ENCODE measurements at regions not wholly inside any gene's neighbourhood (a gene's known extent, or its start where the extent isn't known, plus 50 kb on each side); places are given as distances from the start of the nearest gene placed in this dataset.
"Not testable (repeated sequence)": the region's sequence is repeated elsewhere in the genome, so short reads cannot be mapped to it uniquely, and the experiment has no call there.

DNA sequence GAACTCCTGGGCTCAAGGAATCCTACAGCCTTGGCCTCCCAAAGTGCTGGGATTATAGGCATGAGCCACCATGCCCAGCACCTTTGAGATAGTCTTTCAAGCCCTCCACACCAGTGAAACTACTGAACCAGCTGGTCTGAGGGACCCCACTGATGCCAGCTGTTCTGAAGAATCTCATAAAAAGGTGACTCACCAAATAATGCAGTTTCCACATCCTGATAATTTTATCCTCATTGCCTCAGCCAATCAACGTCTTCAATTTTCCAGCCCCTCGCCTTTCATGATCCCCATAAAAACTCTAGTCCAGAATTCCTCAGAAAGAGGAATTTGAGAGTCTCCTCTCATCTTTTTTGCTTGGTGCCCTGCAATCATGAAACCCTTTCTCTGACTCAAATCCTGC is 1691.6 kb upstream of the LRRTM3 start:
- no peak overlapping the region for H3K27ac Mint-ChIP-seq
- H3K9me3 ChIP-seq (ENCODE audit: control insufficient read depth in 2 of 2, low read length in 2 of 2), result no peaks in the 10 kb centered on the region
- H3K27me3 ChIP-seq (ENCODE audit: control insufficient read depth, insufficient read depth, low read length), result no peaks in the 10 kb centered on the region
- H3K36me3 ChIP-seq (ENCODE audit: control insufficient read depth, insufficient read depth, low read length), result no peaks in the 10 kb centered on the region
- H3K36me3 Mint-ChIP-seq, result no peaks in the 10 kb centered on the region
- ATAC-seq (ENCODE audit: low read depth in 2 of 2) (no peak), DNase-seq (no peak)
- no peaks in the 10 kb centered on the region for H3K4me1 Mint-ChIP-seq
- no peaks in the 10 kb centered on the region for H3K27me3 Mint-ChIP-seq
- no peaks in the 10 kb centered on the region for H3K4me1 ChIP-seq (ENCODE audit: control insufficient read depth, insufficient read depth, low read length, poor library complexity, severe bottlenecking)
- H3K9me3 Mint-ChIP-seq, result peaks cover 0 to 5% (median 2%) of the 10 kb centered on the region in 7 donors
- no peak overlapping the region for H3K4me3 ChIP-seq (ENCODE audit: low read depth, low read length)
- no peak overlapping the region for H3K27ac ChIP-seq (ENCODE audit: insufficient read depth, low read length, poor library complexity, severe bottlenecking)
- H3K4me3 Mint-ChIP-seq, result no peak overlapping the region

DNA sequence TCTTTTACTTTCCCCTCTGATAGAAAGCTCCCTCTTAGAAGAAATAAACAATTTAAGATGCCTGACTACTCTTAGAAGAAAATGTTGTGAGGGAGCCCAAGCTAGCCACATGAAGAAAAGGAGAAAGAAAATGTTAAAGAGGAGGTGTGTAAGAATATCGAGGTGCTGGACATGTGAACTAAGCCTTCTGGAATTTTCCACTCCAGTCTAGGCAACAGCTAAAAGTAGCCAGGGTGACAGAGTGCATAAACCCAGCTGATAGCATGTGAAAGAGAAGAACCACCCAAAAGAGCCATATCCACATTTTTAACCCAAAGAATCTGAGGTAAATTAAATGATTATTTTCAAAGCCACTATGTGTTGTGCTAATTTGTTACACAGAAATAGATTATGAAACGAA is 1690.6 kb upstream of the LRRTM3 start:
- Mint-ChIP-seq H3K27ac (no peak overlapping the region), H3K9me3 (peaks cover 0 to 5% (median 0%) of the 10 kb centered on the region in 7 donors), H3K36me3 (no peaks in the 10 kb centered on the region), H3K27me3 (no peaks in the 10 kb centered on the region), H3K4me1 (no peaks in the 10 kb centered on the region), H3K4me3 (no peak overlapping the region)
- Histone ChIP-seq H3K27ac (ENCODE audit: insufficient read depth, low read length, poor library complexity, severe bottlenecking) (no peak overlapping the region), H3K9me3 (ENCODE audit: control insufficient read depth in 2 of 2, low read length in 2 of 2) (no peaks in the 10 kb centered on the region), H3K27me3 (ENCODE audit: control insufficient read depth, insufficient read depth, low read length) (no peaks in the 10 kb centered on the region), H3K4me3 (ENCODE audit: low read depth, low read length) (no peak overlapping the region), H3K4me1 (ENCODE audit: control insufficient read depth, insufficient read depth, low read length, poor library complexity, severe bottlenecking) (no peaks in the 10 kb centered on the region), H3K36me3 (ENCODE audit: control insufficient read depth, insufficient read depth, low read length) (no peaks in the 10 kb centered on the region)
- DNase-seq (no peak), ATAC-seq (ENCODE audit: low read depth in 2 of 2) (no peak)

DNA sequence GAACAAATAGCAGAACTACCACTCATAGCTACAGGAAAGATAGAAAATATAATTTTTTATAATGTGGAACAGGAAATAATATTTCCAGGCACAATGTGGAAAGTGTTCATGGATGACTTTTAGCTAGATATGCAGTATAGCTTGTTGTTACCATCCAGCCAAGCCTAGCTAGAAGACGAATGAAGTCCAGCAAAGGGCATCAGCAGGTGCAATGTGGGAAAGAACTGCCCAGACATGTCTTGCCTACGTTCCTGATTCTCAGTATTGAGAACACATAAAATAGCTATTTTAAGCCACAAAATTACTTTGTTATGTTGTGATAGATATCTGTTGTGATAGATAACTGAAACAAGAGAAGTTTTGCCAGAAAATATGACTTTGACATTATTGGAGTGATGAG is 1690.0 kb upstream of the LRRTM3 start:
- DNase-seq (no peak), ATAC-seq (ENCODE audit: low read depth in 2 of 2) (no peak)
- Mint-ChIP-seq H3K36me3 (no peaks in the 10 kb centered on the region), H3K4me3 (no peak overlapping the region), H3K27ac (no peak overlapping the region), H3K4me1 (no peaks in the 10 kb centered on the region), H3K9me3 (peaks cover 0 to 5% (median 0%) of the 10 kb centered on the region in 7 donors), H3K27me3 (no peaks in the 10 kb centered on the region)
- H3K4me3 ChIP-seq (ENCODE audit: low read depth, low read length), result no peak overlapping the region
- H3K9me3 ChIP-seq (ENCODE audit: control insufficient read depth in 2 of 2, low read length in 2 of 2), result no peaks in the 10 kb centered on the region
- no peaks in the 10 kb centered on the region for H3K36me3 ChIP-seq (ENCODE audit: control insufficient read depth, insufficient read depth, low read length)
- no peaks in the 10 kb centered on the region for H3K4me1 ChIP-seq (ENCODE audit: control insufficient read depth, insufficient read depth, low read length, poor library complexity, severe bottlenecking)
- H3K27ac ChIP-seq (ENCODE audit: insufficient read depth, low read length, poor library complexity, severe bottlenecking), result no peak overlapping the region
- H3K27me3 ChIP-seq (ENCODE audit: control insufficient read depth, insufficient read depth, low read length), result no peaks in the 10 kb centered on the region

DNA sequence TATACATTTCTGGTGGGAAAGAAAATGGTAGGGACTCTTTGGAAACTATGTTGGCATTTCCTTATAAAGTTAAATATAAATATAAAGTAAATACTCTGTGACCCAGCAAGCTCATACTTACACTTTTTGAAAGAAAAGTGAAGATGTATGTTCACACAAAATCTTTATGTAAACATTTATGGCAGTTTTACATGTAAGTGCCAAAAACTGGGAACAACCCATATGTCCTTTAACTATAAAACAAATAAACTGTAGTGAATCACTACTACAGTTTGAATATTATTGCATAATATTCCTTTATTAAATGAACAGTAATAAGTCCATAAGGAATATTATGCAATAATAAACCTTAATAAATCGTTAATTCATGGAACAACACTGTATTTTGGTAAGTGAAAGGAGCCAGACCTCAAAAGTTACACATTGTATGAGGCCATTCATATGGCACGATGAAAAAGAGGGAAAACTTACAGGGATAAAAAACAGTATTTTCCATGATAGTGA is 1660.3 kb upstream of the LRRTM3 start:
- H3K27me3 Mint-ChIP-seq, result no peaks in the 10 kb centered on the region
- DNase-seq (no peak), ATAC-seq (ENCODE audit: low read depth in 2 of 2) (no peak)
- H3K27ac Mint-ChIP-seq, result no peak overlapping the region
- no peaks in the 10 kb centered on the region for H3K4me1 ChIP-seq (ENCODE audit: control insufficient read depth, insufficient read depth, low read length, poor library complexity, severe bottlenecking)
- no peak overlapping the region for H3K27ac ChIP-seq (ENCODE audit: insufficient read depth, low read length, poor library complexity, severe bottlenecking)
- H3K36me3 ChIP-seq (ENCODE audit: control insufficient read depth, insufficient read depth, low read length), result no peaks in the 10 kb centered on the region
- no peak overlapping the region for H3K4me3 ChIP-seq (ENCODE audit: low read depth, low read length)
- no peak overlapping the region for H3K4me3 Mint-ChIP-seq
- peaks cover 0 to 8% (median 3%) of the 10 kb centered on the region in 7 donors for H3K9me3 Mint-ChIP-seq
- H3K9me3 ChIP-seq (ENCODE audit: control insufficient read depth in 2 of 2, low read length in 2 of 2), result no peaks in the 10 kb centered on the region
- no peaks in the 10 kb centered on the region for H3K36me3 Mint-ChIP-seq
- no peaks in the 10 kb centered on the region for H3K4me1 Mint-ChIP-seq
- no peaks in the 10 kb centered on the region for H3K27me3 ChIP-seq (ENCODE audit: control insufficient read depth, insufficient read depth, low read length)

DNA sequence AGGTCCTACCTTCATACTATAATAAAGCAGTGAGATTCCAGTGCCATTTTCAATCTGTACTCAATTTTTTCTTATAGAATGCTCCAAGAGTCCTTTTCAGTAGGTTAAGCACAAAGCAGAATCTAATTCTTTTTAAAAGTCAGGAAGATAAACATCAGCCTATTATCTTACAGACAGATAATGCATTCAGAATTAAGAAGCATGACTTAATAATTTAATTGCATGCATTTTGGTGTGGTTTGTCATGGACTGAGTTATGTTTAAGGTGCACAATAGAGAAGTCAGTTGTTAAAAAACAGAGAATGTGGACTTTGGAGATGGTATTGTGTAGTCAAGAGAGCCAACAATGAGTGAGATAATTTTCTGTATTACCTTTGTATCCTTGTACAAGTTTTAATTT is 1656.3 kb upstream of the LRRTM3 start:
- not testable (repeated sequence) for ATAC-seq (ENCODE audit: low read depth in 2 of 2); H3K4me1 ChIP-seq (ENCODE audit: control insufficient read depth, insufficient read depth, low read length, poor library complexity, severe bottlenecking); H3K9me3 ChIP-seq (ENCODE audit: control insufficient read depth in 2 of 2, low read length in 2 of 2); H3K4me3 Mint-ChIP-seq; DNase-seq; H3K9me3 Mint-ChIP-seq; H3K4me3 ChIP-seq (ENCODE audit: low read depth, low read length); H3K27me3 ChIP-seq (ENCODE audit: control insufficient read depth, insufficient read depth, low read length); H3K36me3 ChIP-seq (ENCODE audit: control insufficient read depth, insufficient read depth, low read length); H3K27ac ChIP-seq (ENCODE audit: insufficient read depth, low read length, poor library complexity, severe bottlenecking); H3K27me3 Mint-ChIP-seq; H3K27ac Mint-ChIP-seq; H3K36me3 Mint-ChIP-seq; H3K4me1 Mint-ChIP-seq

DNA sequence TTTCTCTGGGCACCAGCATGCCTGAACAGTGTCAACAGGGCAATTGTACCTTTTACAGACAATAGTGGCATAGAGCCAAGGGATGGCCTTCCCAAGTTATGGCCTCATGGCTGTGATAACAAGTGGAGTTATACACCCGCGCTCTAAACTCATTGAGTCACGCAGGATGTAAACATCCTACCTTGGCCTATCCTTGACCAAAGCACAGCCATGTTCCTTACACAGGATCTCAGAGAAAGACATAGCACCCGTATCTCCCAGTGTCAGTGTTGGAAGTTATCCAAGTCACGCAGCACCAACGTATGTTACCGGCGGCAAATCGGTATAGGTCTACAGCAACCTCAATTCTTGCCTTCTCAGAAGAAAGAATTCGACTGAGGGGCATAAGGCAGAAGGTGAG is 1654.9 kb upstream of the LRRTM3 start:
- no peak overlapping the region for H3K4me3 Mint-ChIP-seq
- no peaks in the 10 kb centered on the region for H3K4me1 Mint-ChIP-seq
- H3K36me3 ChIP-seq (ENCODE audit: control insufficient read depth, insufficient read depth, low read length), result no peaks in the 10 kb centered on the region
- H3K4me3 ChIP-seq (ENCODE audit: low read depth, low read length), result no peak overlapping the region
- ATAC-seq (ENCODE audit: low read depth in 2 of 2) (no peak), DNase-seq (no peak)
- H3K9me3 ChIP-seq (ENCODE audit: control insufficient read depth in 2 of 2, low read length in 2 of 2), result no peaks in the 10 kb centered on the region
- peaks cover 0 to 3% (median 2%) of the 10 kb centered on the region in 7 donors for H3K9me3 Mint-ChIP-seq
- no peak overlapping the region for H3K27ac Mint-ChIP-seq
- no peak overlapping the region for H3K27ac ChIP-seq (ENCODE audit: insufficient read depth, low read length, poor library complexity, severe bottlenecking)
- H3K36me3 Mint-ChIP-seq, result no peaks in the 10 kb centered on the region
- no peaks in the 10 kb centered on the region for H3K27me3 Mint-ChIP-seq
- no peaks in the 10 kb centered on the region for H3K4me1 ChIP-seq (ENCODE audit: control insufficient read depth, insufficient read depth, low read length, poor library complexity, severe bottlenecking)
- H3K27me3 ChIP-seq (ENCODE audit: control insufficient read depth, insufficient read depth, low read length), result no peaks in the 10 kb centered on the region

DNA sequence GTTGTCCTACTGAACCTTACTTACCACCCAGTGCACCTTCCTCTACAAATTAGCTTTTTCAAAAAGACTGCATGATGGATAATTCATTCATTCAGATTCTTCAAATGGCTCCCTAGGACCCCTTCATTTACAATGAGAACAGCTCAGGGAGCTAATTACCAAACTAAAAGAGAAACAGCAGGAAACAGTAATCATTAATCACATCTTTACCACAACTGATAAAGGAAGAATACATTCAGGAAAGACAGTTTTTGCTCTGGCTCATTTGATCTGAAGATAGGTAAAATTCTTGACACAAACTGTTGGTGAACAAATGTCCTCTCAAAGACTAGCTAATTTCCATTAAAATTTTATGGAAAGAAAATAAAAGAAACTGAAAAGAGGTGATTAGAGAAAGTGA is 1652.7 kb upstream of the LRRTM3 start:
- H3K27me3 ChIP-seq (ENCODE audit: control insufficient read depth, insufficient read depth, low read length), result no peaks in the 10 kb centered on the region
- no peaks in the 10 kb centered on the region for H3K9me3 ChIP-seq (ENCODE audit: control insufficient read depth in 2 of 2, low read length in 2 of 2)
- no peak overlapping the region for H3K27ac ChIP-seq (ENCODE audit: insufficient read depth, low read length, poor library complexity, severe bottlenecking)
- no peak overlapping the region for H3K4me3 Mint-ChIP-seq
- no peaks in the 10 kb centered on the region for H3K4me1 ChIP-seq (ENCODE audit: control insufficient read depth, insufficient read depth, low read length, poor library complexity, severe bottlenecking)
- no peaks in the 10 kb centered on the region for H3K36me3 ChIP-seq (ENCODE audit: control insufficient read depth, insufficient read depth, low read length)
- ATAC-seq (ENCODE audit: low read depth in 2 of 2) (no peak), DNase-seq (no peak)
- no peaks in the 10 kb centered on the region for H3K4me1 Mint-ChIP-seq
- no peaks in the 10 kb centered on the region for H3K36me3 Mint-ChIP-seq
- H3K4me3 ChIP-seq (ENCODE audit: low read depth, low read length), result no peak overlapping the region
- H3K27ac Mint-ChIP-seq, result no peak overlapping the region
- H3K27me3 Mint-ChIP-seq, result no peaks in the 10 kb centered on the region
- peaks cover 0 to 3% (median 0%) of the 10 kb centered on the region in 7 donors for H3K9me3 Mint-ChIP-seq

DNA sequence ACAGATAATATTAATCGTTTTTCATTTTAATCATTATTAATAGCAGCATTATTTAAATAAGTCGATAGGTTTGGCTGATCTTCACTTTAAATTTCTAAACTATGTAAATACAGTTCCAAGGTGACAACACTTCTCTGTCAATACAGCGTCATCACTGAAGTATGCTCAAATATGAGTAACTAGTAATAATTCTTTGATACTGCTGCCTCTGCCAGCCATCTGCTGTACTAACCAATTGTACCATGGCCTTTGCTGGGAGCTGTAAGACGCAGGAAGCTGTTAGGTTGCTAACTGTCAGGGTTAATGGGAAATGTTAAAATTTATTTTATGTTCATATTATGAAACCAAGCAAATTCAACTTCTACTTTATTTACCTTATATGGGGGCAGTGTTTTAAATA is 1650.5 kb upstream of the LRRTM3 start:
- Histone ChIP-seq H3K4me1 (ENCODE audit: control insufficient read depth, insufficient read depth, low read length, poor library complexity, severe bottlenecking) (no peaks in the 10 kb centered on the region), H3K27me3 (ENCODE audit: control insufficient read depth, insufficient read depth, low read length) (no peaks in the 10 kb centered on the region), H3K9me3 (ENCODE audit: control insufficient read depth in 2 of 2, low read length in 2 of 2) (no peaks in the 10 kb centered on the region), H3K27ac (ENCODE audit: insufficient read depth, low read length, poor library complexity, severe bottlenecking) (no peak overlapping the region), H3K4me3 (ENCODE audit: low read depth, low read length) (no peak overlapping the region), H3K36me3 (ENCODE audit: control insufficient read depth, insufficient read depth, low read length) (no peaks in the 10 kb centered on the region)
- no peaks in the 10 kb centered on the region for H3K4me1 Mint-ChIP-seq
- H3K27ac Mint-ChIP-seq, result no peak overlapping the region
- DNase-seq (no peak), ATAC-seq (ENCODE audit: low read depth in 2 of 2) (no peak)
- no peaks in the 10 kb centered on the region for H3K27me3 Mint-ChIP-seq
- no peak overlapping the region for H3K4me3 Mint-ChIP-seq
- H3K9me3 Mint-ChIP-seq, result peaks cover 0 to 6% (median 2%) of the 10 kb centered on the region in 7 donors
- no peaks in the 10 kb centered on the region for H3K36me3 Mint-ChIP-seq
